ENCODE measurements at regions not wholly inside any gene's neighbourhood (a gene's known extent, or its start where the extent isn't known, plus 50 kb on each side); places are given as distances from the start of the nearest gene placed in this dataset.

DNA sequence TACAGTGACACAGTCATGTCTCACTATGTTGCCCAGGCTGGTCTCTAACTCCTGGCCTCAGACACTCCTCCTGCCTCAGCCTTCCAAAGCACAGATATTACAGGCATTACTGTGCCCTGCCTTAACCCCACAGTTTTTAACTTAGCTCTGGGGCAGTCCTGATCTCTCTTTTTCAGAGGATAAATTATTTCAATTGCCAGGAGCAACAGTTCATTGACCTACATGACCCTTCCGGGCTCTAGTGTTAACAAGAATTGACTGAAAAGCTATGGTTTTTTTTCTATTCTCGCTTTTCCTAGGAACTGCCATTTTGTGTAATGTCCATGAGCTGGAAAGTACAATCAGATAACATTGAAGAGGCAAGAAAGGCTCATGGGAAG is 92.8 kb downstream of the HNRNPLL start:
- H3K4me1 Mint-ChIP-seq = peaks cover 9% of the 10 kb centered on the region
- CTCF ChIA-PET = interaction anchor here (0.9 to 3.6 kb wide), 5 partner anchors 12 to 193 kb away, joined by 3 to 92 read pairs (median 3); no protein-coding TSS in a partner anchor
- H3K36me3 Mint-ChIP-seq = peaks cover 4% of the 10 kb centered on the region
- ATAC-seq (no peak), DNase-seq (no peak)
- peaks cover 3% of the 10 kb centered on the region for H3K27me3 Mint-ChIP-seq
- H3K27ac Mint-ChIP-seq = no peak overlapping the region
- H3K9me3 Mint-ChIP-seq (ENCODE audit: low read depth) = peaks cover 7% of the 10 kb centered on the region
- no peak overlapping the region for H3K4me3 Mint-ChIP-seq

DNA sequence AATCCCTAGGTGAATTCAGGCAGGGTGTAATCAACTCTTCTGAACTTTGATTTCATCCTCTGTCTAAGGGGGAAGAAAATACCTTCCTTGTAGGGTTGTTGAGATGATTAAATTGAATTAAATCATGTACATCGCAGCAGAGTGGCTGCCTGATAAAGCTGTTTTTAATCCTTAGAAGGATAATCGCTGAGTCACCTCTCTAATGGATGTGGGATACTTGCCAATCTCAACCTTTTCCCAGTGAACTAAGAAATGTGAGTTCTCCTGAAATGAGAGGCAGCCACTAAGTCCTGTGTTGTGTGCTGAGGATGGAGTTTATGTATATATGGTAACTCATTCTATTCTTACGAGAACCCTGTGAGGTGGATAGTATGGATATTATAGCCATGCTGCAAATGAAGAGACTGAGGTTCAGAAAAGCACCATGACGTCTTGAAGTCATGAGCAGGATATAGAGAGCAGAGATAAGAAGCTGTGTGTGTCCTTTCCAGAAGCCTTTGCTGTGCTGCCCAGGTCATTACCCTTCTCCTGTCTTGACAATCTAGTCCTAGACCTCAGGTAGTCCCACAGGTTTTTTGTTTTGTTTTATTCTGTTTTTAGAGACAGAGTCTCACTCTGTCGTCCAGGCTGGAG is 93.3 kb downstream of the HNRNPLL start:
- CTCF ChIA-PET = interaction anchor here (0.9 to 3.6 kb wide), 12 partner anchors 12 to 1113 kb away, joined by 3 to 92 read pairs (median 6); no protein-coding TSS in a partner anchor
- Mint-ChIP-seq H3K36me3 (peaks cover 4% of the 10 kb centered on the region), H3K27me3 (peaks cover 3% of the 10 kb centered on the region), H3K9me3 (ENCODE audit: low read depth) (peaks cover 7% of the 10 kb centered on the region), H3K4me3 (no peak overlapping the region), H3K27ac (no peak overlapping the region), H3K4me1 (peaks cover 11% of the 10 kb centered on the region)
- ATAC-seq (no peak), DNase-seq (no peak)

DNA sequence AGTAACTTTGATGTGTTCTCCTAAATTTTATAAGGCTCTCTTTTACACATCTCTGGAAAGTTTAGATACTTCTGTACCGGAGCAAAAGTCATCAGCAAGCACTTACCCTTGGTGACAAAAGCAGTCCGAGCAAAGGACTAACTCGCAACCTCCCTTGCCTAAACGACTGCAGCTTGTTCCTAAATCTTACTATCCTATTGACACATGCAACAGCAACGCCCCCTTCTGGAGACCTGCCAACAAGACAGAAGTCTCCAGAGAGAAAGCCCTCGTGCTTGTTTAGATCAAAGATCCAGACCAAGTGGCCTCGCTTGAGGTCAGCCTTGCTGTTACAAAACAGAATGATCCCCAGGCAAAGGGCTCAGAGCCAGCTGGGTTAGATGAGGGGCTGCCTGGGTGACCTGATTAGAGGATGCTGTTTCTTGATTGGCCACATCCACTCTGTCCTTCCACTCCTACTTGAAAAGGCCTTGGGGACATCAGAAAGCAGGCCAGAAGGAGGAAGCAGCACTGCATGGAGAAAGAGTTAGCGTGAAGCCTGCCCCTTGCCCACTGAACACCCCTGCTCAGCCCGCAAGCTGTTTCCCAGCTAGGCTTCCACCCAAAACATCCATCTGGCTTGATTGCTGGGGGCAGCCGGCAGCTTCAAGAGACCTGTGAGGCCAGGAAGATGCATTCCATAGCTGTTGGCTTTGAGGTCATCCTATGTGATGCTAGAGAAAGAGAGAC is 94.3 kb downstream of the HNRNPLL start:
- CTCF ChIA-PET = interaction anchor here (0.6 to 3.6 kb wide), 38 partner anchors 9 to 1112 kb away, joined by 3 to 92 read pairs (median 4); no protein-coding TSS in a partner anchor
- Mint-ChIP-seq H3K27ac (no peak overlapping the region), H3K9me3 (ENCODE audit: low read depth) (peaks cover 7% of the 10 kb centered on the region), H3K27me3 (peaks cover 3% of the 10 kb centered on the region), H3K36me3 (peaks cover 4% of the 10 kb centered on the region), H3K4me1 (peaks cover 14% of the 10 kb centered on the region), H3K4me3 (no peak overlapping the region)
- DNase-seq (peak; percentile 88), ATAC-seq (peak; percentile 92)

DNA sequence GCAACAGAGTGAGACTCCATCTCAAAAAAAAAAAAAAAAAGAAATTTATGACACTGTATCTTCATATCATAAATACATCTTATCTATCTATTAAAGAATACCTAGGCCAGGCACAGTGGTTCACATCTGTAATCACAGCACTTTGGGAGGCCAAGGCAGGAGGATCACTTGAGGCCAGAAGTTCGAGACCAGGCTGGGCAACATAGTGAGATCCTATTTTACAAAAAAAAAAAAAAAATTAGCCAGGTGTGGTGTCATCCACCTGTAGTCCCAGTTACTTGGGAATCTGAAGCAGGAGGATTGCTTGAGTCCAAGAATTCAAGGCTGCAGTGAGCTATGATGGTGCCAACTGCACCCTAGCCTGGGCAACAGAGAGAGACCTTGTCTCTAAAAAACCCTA is 95.0 kb downstream of the HNRNPLL start:
- DNase-seq (no peak), ATAC-seq (no peak)
- Mint-ChIP-seq H3K9me3 (ENCODE audit: low read depth) (peaks cover 7% of the 10 kb centered on the region), H3K27ac (no peak overlapping the region), H3K36me3 (peaks cover 4% of the 10 kb centered on the region), H3K4me3 (no peak overlapping the region), H3K27me3 (peaks cover 3% of the 10 kb centered on the region), H3K4me1 (peaks cover 14% of the 10 kb centered on the region)
- CTCF ChIA-PET = interaction anchor here (0.6 to 3.6 kb wide), 37 partner anchors 8 to 453 kb away, joined by 3 to 92 read pairs (median 4); no protein-coding TSS in a partner anchor

DNA sequence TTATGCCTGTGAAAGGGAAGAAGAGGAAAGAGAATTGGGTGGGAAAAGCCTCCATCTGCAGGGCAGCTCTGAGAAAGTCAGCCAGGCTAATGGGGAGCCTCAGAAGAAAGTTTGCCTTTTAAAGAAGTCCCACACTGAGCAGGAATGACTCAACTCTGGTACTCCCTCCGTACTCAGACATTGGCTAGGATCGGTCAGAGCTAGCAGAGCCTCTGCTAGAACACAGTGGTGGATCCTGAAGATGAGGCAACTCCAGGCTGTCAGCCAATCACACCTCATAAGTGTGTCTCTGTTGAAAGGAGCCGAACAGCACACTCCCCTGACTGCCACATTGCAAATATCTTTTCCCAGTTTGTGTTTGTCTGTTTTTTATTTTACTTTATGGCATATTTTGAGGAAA is 96.9 kb downstream of the HNRNPLL start:
- peaks cover 16% of the 10 kb centered on the region for H3K4me1 Mint-ChIP-seq
- peaks cover 4% of the 10 kb centered on the region for H3K36me3 Mint-ChIP-seq
- no peak overlapping the region for H3K27ac Mint-ChIP-seq
- ATAC-seq = no peak
- CTCF ChIA-PET = interaction anchor here (1.2 kb wide), 1 partner anchor 190 kb away, joined by 4 read pairs; no protein-coding TSS in a partner anchor
- peaks cover 7% of the 10 kb centered on the region for H3K27me3 Mint-ChIP-seq
- peaks cover 7% of the 10 kb centered on the region for H3K9me3 Mint-ChIP-seq (ENCODE audit: low read depth)
- no peak for DNase-seq
- H3K4me3 Mint-ChIP-seq = no peak overlapping the region

DNA sequence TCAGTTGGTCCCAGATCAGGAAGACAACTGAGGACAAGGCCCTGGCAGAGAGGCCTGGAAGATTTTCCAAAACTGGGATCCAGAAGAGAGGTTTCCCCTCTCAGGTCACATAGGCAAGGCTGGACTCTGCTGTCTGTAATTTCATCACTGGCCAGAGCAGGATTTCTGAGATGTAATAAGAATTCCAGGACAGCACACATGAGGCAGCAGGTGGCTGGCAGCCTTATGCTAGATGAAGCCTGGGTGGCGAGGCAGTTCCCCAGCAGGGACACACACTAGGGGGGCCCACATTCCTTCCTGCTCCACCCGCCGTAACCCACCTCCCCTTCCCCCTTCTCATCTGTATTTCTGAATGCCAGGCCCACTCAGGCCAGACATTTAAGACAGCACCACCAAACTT is 98.6 kb downstream of the HNRNPLL start:
- peaks cover 4% of the 10 kb centered on the region for H3K36me3 Mint-ChIP-seq
- peaks cover 7% of the 10 kb centered on the region for H3K9me3 Mint-ChIP-seq (ENCODE audit: low read depth)
- peaks cover 16% of the 10 kb centered on the region for H3K4me1 Mint-ChIP-seq
- H3K27ac Mint-ChIP-seq = no peak overlapping the region
- peaks cover 7% of the 10 kb centered on the region for H3K27me3 Mint-ChIP-seq
- DNase-seq (no peak), ATAC-seq (no peak)
- no peak overlapping the region for H3K4me3 Mint-ChIP-seq
- CTCF ChIA-PET = no interaction called here

DNA sequence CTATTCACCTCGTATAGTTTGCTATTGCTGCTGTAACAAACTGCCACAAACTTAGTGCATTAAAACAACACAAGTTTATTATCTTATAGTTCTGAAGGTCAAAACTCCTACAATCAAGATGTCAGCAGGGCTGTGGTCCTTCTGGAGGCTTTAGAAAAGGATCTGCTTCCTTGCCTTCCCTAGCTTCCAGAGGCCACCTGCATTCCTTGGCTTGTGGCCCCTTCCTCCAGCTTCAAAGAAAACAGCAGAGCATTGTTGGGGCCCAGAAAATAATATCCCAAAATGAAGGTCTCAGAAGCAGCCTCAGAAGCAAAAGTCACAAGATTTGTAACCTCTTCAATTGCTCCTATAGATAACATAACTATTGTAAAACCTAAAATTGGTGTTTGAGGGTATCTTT is 100.6 kb downstream of the HNRNPLL start:
- CTCF ChIA-PET = no interaction called here
- Mint-ChIP-seq H3K27ac (no peak overlapping the region), H3K4me3 (no peak overlapping the region)

DNA sequence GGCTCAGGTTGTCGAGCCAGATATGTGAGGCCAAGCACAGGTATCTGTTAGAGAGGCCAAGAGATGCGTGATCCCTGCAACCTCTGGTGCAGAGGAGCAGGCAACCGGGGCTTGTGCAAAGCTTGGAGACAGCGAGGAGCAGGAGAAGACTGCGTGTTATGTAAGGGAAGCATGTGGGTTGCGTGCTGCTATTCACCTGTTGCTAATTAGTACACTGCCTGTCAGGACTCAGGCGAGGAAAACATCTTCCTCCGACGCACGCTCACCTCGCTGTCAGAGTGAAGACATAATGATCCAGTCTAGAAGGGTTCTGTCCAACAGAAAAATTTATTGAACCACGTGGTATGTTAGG is 102.5 kb downstream of the HNRNPLL start:
- CTCF ChIA-PET = interaction anchor here (1.8 kb wide), 1 partner anchor 8 kb away, joined by 7 read pairs; no protein-coding TSS in a partner anchor
- Mint-ChIP-seq H3K36me3 (no peaks in the 10 kb centered on the region), H3K4me3 (no peak overlapping the region), H3K4me1 (peaks cover 16% of the 10 kb centered on the region), H3K27me3 (peaks cover 11% of the 10 kb centered on the region), H3K9me3 (ENCODE audit: low read depth) (no peaks in the 10 kb centered on the region), H3K27ac (no peak overlapping the region)
- no peak for DNase-seq
- ATAC-seq = no peak

More for the DNA sequence above, 100.6 kb downstream of the HNRNPLL start:
- H3K9me3 Mint-ChIP-seq (ENCODE audit: low read depth) = peaks cover 7% of the 10 kb centered on the region
- peaks cover 11% of the 10 kb centered on the region for H3K27me3 Mint-ChIP-seq
- DNase-seq (no peak), ATAC-seq (no peak)
- H3K4me1 Mint-ChIP-seq = peaks cover 18% of the 10 kb centered on the region
- peaks cover 4% of the 10 kb centered on the region for H3K36me3 Mint-ChIP-seq

DNA sequence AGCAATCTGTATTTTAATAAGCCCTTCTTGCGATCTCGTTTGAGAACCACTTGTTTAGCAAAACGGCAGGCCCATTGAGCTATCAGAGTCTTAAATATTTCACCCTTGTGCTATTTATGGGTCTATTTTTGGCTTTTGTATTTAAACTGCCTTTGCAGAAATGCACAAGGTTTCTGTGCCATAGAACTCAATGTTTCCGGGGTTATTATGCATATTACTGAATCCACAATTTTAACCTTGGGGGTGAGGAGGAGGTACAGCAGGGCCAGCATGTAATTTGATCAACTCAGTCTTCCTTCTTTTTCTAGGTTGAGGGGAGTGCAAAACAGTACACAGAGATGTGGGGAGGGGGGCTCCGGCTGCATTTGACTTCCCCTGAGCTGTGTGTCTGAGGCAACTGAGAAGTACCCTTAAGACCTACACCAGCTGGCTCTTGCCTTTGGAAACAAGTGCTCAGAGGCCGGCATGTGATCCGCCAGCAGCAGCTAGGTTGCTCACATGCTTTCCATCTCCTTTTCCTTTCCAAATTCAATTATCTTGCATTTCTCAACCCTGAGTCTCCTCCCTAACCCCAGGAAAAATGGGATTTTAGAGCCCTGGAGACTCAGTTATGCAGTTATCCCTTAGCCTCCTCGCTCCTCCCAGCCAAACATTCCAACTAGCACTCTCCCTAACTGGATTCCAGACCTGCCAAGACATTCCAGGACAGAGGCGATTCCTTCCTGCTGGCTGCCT is 103.0 kb downstream of the HNRNPLL start:
- CTCF ChIA-PET = interaction anchor here (1.8 kb wide), 1 partner anchor 8 kb away, joined by 7 read pairs; no protein-coding TSS in a partner anchor
- no peak overlapping the region for H3K4me3 Mint-ChIP-seq
- peaks cover 13% of the 10 kb centered on the region for H3K4me1 Mint-ChIP-seq
- no peak overlapping the region for H3K27ac Mint-ChIP-seq
- DNase-seq (no peak), ATAC-seq (no peak)
- H3K27me3 Mint-ChIP-seq = peaks cover 11% of the 10 kb centered on the region
- H3K36me3 Mint-ChIP-seq = no peaks in the 10 kb centered on the region
- H3K9me3 Mint-ChIP-seq (ENCODE audit: low read depth) = no peaks in the 10 kb centered on the region

DNA sequence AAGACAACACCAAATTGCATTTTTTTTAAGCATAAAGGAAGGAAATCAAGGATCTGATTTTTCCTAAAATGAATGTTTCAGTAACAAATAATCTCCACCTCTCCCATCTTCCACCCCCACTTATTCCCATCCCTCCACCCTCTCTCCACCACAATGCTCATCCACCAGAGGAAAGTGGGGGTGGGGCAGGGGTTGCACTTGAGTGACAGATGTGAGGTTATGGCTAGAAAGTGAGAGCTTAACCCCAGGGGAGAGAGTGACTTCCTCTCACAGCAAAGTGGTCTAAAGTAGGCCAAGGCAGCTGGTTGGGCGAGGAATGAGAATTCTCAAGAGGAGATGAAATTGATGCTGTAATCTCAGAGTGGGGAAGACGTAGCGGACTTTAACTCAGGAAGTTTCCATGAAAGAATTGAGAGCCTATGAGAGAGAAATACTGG is 104.7 kb downstream of the HNRNPLL start:
- H3K27ac Mint-ChIP-seq = no peak overlapping the region
- ATAC-seq = no peak
- no peaks in the 10 kb centered on the region for H3K36me3 Mint-ChIP-seq
- no peak overlapping the region for H3K4me3 Mint-ChIP-seq
- no peak for DNase-seq
- peaks cover 9% of the 10 kb centered on the region for H3K4me1 Mint-ChIP-seq
- no peaks in the 10 kb centered on the region for H3K9me3 Mint-ChIP-seq (ENCODE audit: low read depth)
- CTCF ChIA-PET = interaction anchor here (0.7 to 1.2 kb wide), 2 partner anchors 12 to 538 kb away, joined by 3 to 4 read pairs; no protein-coding TSS in a partner anchor
- peaks cover 11% of the 10 kb centered on the region for H3K27me3 Mint-ChIP-seq

DNA sequence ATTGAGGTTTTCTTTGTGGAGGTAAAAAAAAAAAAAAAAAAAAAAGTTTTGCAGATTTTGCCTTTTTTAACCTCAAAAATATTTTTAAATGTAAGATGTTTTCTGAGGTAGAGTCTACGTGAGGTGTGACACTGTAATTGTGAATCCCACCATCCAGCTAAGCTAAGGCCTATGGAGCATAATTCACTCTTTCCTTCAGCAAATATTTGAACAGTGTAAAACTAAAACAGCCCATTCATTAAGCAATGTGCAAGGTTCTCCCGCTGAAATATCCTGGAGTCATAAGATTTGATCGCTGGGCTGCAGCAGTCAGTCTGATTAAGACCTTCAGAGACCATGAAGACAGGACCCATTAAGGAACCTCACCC is 105.1 kb downstream of the HNRNPLL start:
- DNase-seq = no peak
- CTCF ChIA-PET = interaction anchor here (0.7 to 1.6 kb wide), 4 partner anchors 10 to 539 kb away, joined by 3 to 6 read pairs (median 4); no protein-coding TSS in a partner anchor
- no peak overlapping the region for H3K4me3 Mint-ChIP-seq
- no peaks in the 10 kb centered on the region for H3K36me3 Mint-ChIP-seq
- H3K27ac Mint-ChIP-seq = no peak overlapping the region
- peaks cover 9% of the 10 kb centered on the region for H3K4me1 Mint-ChIP-seq
- H3K9me3 Mint-ChIP-seq (ENCODE audit: low read depth) = no peaks in the 10 kb centered on the region
- H3K27me3 Mint-ChIP-seq = peaks cover 11% of the 10 kb centered on the region
- no peak for ATAC-seq

DNA sequence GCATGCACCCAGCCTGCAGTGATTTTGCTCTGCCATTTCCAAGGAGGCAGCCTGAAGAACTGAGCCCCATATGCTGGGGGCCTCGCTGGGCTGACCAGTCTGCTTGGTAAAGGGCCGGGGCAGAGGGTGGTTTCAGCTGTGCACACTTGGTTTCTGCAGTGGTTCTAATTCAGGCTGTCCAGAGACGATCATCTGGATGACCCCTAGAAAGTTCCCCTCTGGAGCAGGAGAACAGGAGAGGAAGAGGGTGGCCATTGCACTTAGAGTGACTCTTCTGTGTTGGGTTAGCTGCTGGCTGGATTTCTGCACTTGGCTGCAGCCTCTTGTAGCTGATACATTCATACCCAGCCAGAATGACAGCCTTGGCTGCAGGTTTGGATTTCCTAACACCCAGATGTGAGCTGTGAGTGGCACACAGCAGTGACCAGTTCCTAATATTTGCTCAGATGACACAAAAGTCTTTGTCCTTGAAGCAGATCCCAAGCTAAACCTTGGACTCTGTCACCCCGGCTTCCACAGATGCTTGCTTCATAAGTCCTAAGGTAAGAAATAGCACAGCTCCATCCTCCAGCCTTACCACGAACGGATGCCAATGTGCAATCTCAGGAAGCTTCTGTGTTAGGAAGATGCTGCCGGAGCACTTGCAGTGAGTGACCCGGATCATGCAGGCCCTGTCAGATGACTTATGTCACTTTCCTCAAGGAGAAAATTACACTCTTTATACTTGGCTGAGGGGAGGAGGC is 105.6 kb downstream of the HNRNPLL start:
- no peak for DNase-seq
- Mint-ChIP-seq H3K4me1 (peaks cover 7% of the 10 kb centered on the region), H3K9me3 (ENCODE audit: low read depth) (no peaks in the 10 kb centered on the region), H3K27ac (no peak overlapping the region), H3K27me3 (peaks cover 9% of the 10 kb centered on the region), H3K4me3 (no peak overlapping the region), H3K36me3 (no peaks in the 10 kb centered on the region)
- CTCF ChIA-PET = interaction anchor here (0.7 to 1.6 kb wide), 4 partner anchors 11 to 539 kb away, joined by 3 to 6 read pairs (median 4); no protein-coding TSS in a partner anchor
- no peak for ATAC-seq

DNA sequence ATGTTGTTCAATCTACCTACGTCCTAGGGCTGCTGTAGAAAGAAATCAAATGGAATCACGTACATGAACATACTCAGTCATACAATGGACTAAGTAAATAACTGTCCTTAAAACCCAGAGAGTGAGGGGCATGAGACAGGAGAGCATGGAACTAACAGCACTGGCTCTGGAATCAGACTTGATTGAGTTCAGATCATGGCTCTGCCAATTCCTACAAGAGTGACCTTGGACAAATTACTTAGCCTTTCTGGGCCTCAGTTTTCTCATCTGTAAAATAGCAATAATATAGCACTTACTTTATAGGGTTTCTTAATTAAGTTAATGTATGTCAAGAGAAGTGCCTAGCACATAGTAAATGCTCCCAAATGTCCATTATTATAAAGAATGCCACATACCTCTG is 106.8 kb downstream of the HNRNPLL start:
- H3K4me3 Mint-ChIP-seq = no peak overlapping the region
- DNase-seq (no peak), ATAC-seq (no peak)
- peaks cover 4% of the 10 kb centered on the region for H3K27me3 Mint-ChIP-seq
- no peak overlapping the region for H3K27ac Mint-ChIP-seq
- H3K36me3 Mint-ChIP-seq = no peaks in the 10 kb centered on the region
- peaks cover 7% of the 10 kb centered on the region for H3K4me1 Mint-ChIP-seq
- H3K9me3 Mint-ChIP-seq (ENCODE audit: low read depth) = no peaks in the 10 kb centered on the region
- CTCF ChIA-PET = no interaction called here
